Smooth muscle cell (in vitro differentiated cells): ENCODE measurements at regions not wholly inside any gene's neighbourhood (a gene's known extent, or its start where the extent isn't known, plus 50 kb on each side); places are given as distances from the start of the nearest gene placed in this dataset.

Experiments used
- DNase-seq: peaks from one replicate; lab custom pipeline; 2025; ENCODE audit not compliant: unreplicated experiment; lab: John Stamatoyannopoulos, UW
- H2AFZ ChIP-seq: fragments of 200-600 bp; sonication (generic); 2 replicates; pipeline ENCODE4 v1.6.0; 2016; ENCODE audit warnings: antibody characterized with exemption, low read depth, mild to moderate bottlenecking
- H3F3A ChIP-seq: fragments of 200-600 bp; sonication (generic); 2 replicates; pipeline ENCODE4 v1.6.0; 2017; ENCODE audit warnings: antibody characterized with exemption, low read depth
- H3K27ac ChIP-seq: fragments of 200-600 bp; sonication (generic); 2 replicates; pipeline ENCODE4 v1.5.1; 2016; ENCODE audit warnings: low read depth, mild to moderate bottlenecking
- H3K27me3 ChIP-seq: fragments of 200-600 bp; sonication (generic); 2 replicates; pipeline ENCODE4 v1.6.1; 2016; ENCODE audit warnings: low read depth, mild to moderate bottlenecking
- H3K36me3 ChIP-seq: fragments of 200-600 bp; sonication (generic); 2 replicates; pipeline ENCODE4 v1.5.1; 2016; ENCODE audit warnings: low read depth
- H3K4me1 ChIP-seq: fragments of 200-600 bp; sonication (generic); 2 replicates; pipeline ENCODE4 v1.5.1; 2016; ENCODE audit warnings: low read depth
- H3K4me2 ChIP-seq: fragments of 200-600 bp; sonication (generic); 2 replicates; pipeline ENCODE4 v1.6.0; 2016; ENCODE audit warnings: mild to moderate bottlenecking
- H3K4me3 ChIP-seq: fragments of 200-600 bp; sonication (generic); 2 replicates; pipeline ENCODE4 v1.5.1; 2016; ENCODE audit warnings: mild to moderate bottlenecking
- H3K79me2 ChIP-seq: fragments of 200-600 bp; sonication (generic); 2 replicates; pipeline ENCODE4 v1.6.0; 2016; ENCODE audit warnings: low read depth, mild to moderate bottlenecking
- H3K9ac ChIP-seq: fragments of 200-600 bp; sonication (generic); 2 replicates; pipeline ENCODE4 v1.6.0; 2016; ENCODE audit warnings: low read depth
- H3K9me3 ChIP-seq: fragments of 200-600 bp; sonication (generic); replicated peaks from 2 replicates; pipeline ENCODE4 v1.5.1; 2016; ENCODE audit warnings: low read depth
- H4K20me1 ChIP-seq: fragments of 200-600 bp; sonication (generic); 2 replicates; pipeline ENCODE4 v1.6.0; 2016; ENCODE audit warnings: low read depth
- CTCF ChIP-seq: fragments of 200-600 bp; sonication (generic); IDR thresholded peaks from 2 replicates; pipeline ENCODE4 v1.5.1; 2017; ENCODE audit warnings: borderline replicate concordance, mild to moderate bottlenecking, antibody characterized with exemption; ENCODE audit not compliant: insufficient read depth, poor library complexity, severe bottlenecking
- WGBS: methylation state at CpG from one replicate; pipeline ENCODE4 v1.1.7; 2016; ENCODE audit warnings: low lambda C conversion rate; 5-methylcytosine and 5-hydroxymethylcytosine counted together

GRCh38 chr16:51427085-51427484, 276.0 kb upstream of the SALL1 start:
- H3K79me2 ChIP-seq, result no peaks in the 10 kb centered on the region
- no peak overlapping the region for H3K4me3 ChIP-seq
- H3K36me3 ChIP-seq, result no peaks in the 10 kb centered on the region
- no peak overlapping the region for H3K9ac ChIP-seq
- H3K4me1 ChIP-seq, result peaks cover 27% of the 10 kb centered on the region
- H3K27me3 ChIP-seq, result no peaks in the 10 kb centered on the region
- H4K20me1 ChIP-seq, result no peaks in the 10 kb centered on the region
- DNase-seq, result no peak
- H3K27ac ChIP-seq, result no peak overlapping the region
- no peaks in the 10 kb centered on the region for H3F3A ChIP-seq
- no peaks in the 10 kb centered on the region for H3K9me3 ChIP-seq
- no peak overlapping the region for H2AFZ ChIP-seq
- TF ChIP-seq CTCF, result no peak
- no peak overlapping the region for H3K4me2 ChIP-seq
- 61% methylated on average over 1 of the region's 1 CpG for WGBS

GRCh38 chr16:51426276-51426675, 275.2 kb upstream of the SALL1 start:
- 61% methylated on average over 5 of the region's 5 CpGs for WGBS
- no peak overlapping the region for H3K27ac ChIP-seq
- no peaks in the 10 kb centered on the region for H3F3A ChIP-seq
- no peaks in the 10 kb centered on the region for H3K9me3 ChIP-seq
- no peaks in the 10 kb centered on the region for H3K27me3 ChIP-seq
- no peak overlapping the region for H3K4me2 ChIP-seq
- H3K4me3 ChIP-seq, result no peak overlapping the region
- H4K20me1 ChIP-seq, result no peaks in the 10 kb centered on the region
- peaks cover 19% of the 10 kb centered on the region for H3K4me1 ChIP-seq
- no peak overlapping the region for H3K9ac ChIP-seq
- H3K36me3 ChIP-seq, result no peaks in the 10 kb centered on the region
- DNase-seq, result no peak
- TF ChIP-seq CTCF, result no peak
- H2AFZ ChIP-seq, result no peak overlapping the region
- no peaks in the 10 kb centered on the region for H3K79me2 ChIP-seq

- no peak overlapping the region for H3K27ac ChIP-seq
- H3K4me2 ChIP-seq, result no peak overlapping the region
- no peak overlapping the region for H3K9ac ChIP-seq
- H3F3A ChIP-seq, result no peaks in the 10 kb centered on the region
- H3K79me2 ChIP-seq, result no peaks in the 10 kb centered on the region
- H2AFZ ChIP-seq, result no peak overlapping the region
- no peaks in the 10 kb centered on the region for H4K20me1 ChIP-seq
- H3K27me3 ChIP-seq, result peaks cover 8% of the 10 kb centered on the region
- DNase-seq, result no peak
- H3K4me1 ChIP-seq, result no peaks in the 10 kb centered on the region
- no peak overlapping the region for H3K4me3 ChIP-seq
- no peak for TF ChIP-seq CTCF
- no peaks in the 10 kb centered on the region for H3K9me3 ChIP-seq
- no peaks in the 10 kb centered on the region for H3K36me3 ChIP-seq
- WGBS, result 95% methylated on average over 2 of the region's 2 CpGs
Observed at GRCh38 chr16:51420247-51420646, 269.2 kb upstream of the SALL1 start.

GRCh38 chr16:51419768-51420167, 268.7 kb upstream of the SALL1 start:
- no peaks in the 10 kb centered on the region for H3K4me1 ChIP-seq
- H2AFZ ChIP-seq, result no peak overlapping the region
- no peaks in the 10 kb centered on the region for H3K9me3 ChIP-seq
- H3K36me3 ChIP-seq, result no peaks in the 10 kb centered on the region
- no peak overlapping the region for H3K9ac ChIP-seq
- WGBS, result 84% methylated on average over 2 of the region's 2 CpGs
- DNase-seq, result no peak
- H3K27ac ChIP-seq, result no peak overlapping the region
- H3K79me2 ChIP-seq, result no peaks in the 10 kb centered on the region
- H3K4me3 ChIP-seq, result no peak overlapping the region
- TF ChIP-seq CTCF, result no peak
- H3K27me3 ChIP-seq, result peaks cover 8% of the 10 kb centered on the region
- H3K4me2 ChIP-seq, result no peak overlapping the region
- no peaks in the 10 kb centered on the region for H4K20me1 ChIP-seq
- H3F3A ChIP-seq, result no peaks in the 10 kb centered on the region
